B cell (primary cell): ENCODE measurements at regions not wholly inside any gene's neighbourhood (a gene's known extent, or its start where the extent isn't known, plus 50 kb on each side); places are given as distances from the start of the nearest gene placed in this dataset.

Experiments
- EZH2 ChIP-seq: IDR thresholded peaks from 2 replicates; pipeline ENCODE4 v1.6.1; 2012; ENCODE audit warnings: borderline replicate concordance, low read depth, mild to moderate bottlenecking, moderate library complexity, low read length; ENCODE audit not compliant: insufficient read depth, poor library complexity, severe bottlenecking
- TF ChIP-seq, protein P1 (sequence below): fragments of 200-600 bp; IDR thresholded peaks from one replicate; pipeline ENCODE4 v1.8.0; 2022; ENCODE audit warnings: antibody characterized with exemption, mild to moderate bottlenecking

DNA sequence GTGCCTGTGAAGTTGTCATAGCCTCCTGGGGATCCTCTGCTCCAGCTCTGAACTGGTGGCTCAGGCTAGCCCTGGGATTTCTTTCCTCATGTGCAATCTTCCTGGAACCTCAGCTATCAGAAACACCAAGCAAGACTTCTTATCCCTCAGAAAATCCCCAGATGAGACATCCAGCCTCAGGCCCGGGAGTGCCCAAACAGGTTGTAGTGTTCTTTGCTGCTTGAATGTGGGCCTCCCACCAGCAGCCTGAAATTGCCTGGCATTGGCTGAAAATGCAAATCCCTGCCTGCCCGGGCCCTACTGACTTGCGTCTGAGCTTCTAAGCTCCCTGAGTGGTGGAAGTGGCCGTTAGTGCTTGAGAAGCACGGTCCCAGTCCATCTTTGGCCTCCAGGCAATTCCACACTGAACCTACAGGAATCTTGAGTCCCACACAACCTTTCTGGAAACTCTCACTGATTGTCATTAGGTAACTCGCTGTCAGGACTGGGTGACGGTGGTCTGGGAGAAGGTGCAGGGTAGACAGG lies 146.8 kb downstream of the ZBTB18 start:
- TF ChIP-seq EZH2 = no peak
- TF ChIP-seq, protein P1, sequence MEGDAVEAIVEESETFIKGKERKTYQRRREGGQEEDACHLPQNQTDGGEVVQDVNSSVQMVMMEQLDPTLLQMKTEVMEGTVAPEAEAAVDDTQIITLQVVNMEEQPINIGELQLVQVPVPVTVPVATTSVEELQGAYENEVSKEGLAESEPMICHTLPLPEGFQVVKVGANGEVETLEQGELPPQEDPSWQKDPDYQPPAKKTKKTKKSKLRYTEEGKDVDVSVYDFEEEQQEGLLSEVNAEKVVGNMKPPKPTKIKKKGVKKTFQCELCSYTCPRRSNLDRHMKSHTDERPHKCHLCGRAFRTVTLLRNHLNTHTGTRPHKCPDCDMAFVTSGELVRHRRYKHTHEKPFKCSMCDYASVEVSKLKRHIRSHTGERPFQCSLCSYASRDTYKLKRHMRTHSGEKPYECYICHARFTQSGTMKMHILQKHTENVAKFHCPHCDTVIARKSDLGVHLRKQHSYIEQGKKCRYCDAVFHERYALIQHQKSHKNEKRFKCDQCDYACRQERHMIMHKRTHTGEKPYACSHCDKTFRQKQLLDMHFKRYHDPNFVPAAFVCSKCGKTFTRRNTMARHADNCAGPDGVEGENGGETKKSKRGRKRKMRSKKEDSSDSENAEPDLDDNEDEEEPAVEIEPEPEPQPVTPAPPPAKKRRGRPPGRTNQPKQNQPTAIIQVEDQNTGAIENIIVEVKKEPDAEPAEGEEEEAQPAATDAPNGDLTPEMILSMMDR = no peak
